Mesothelial cell of epicardium (in vitro differentiated cells): ENCODE measurements at regions not wholly inside any gene's neighbourhood (a gene's known extent, or its start where the extent isn't known, plus 50 kb on each side); places are given as distances from the start of the nearest gene placed in this dataset.

Experiments
- DNase-seq, 2 experiments: peaks; one replicate each; pipeline ENCODE4 v3.0.0; 2021; ENCODE audit warnings: low spot score in 2 of 2; ENCODE audit not compliant: unreplicated experiment in 2 of 2
- H3K27ac Mint-ChIP-seq: 2 replicates; pipeline ENCODE4 v1.8.0; 2021; ENCODE audit warnings: mixed read lengths
- H3K27me3 Mint-ChIP-seq: 2 replicates; pipeline ENCODE4 v1.8.0; 2021; ENCODE audit warnings: low read depth, mixed read lengths
- H3K36me3 Mint-ChIP-seq: 2 replicates; pipeline ENCODE4 v1.8.0; 2021; ENCODE audit warnings: mixed read lengths
- H3K4me1 Mint-ChIP-seq: 2 replicates; pipeline ENCODE4 v1.8.0; 2021; ENCODE audit warnings: mixed read lengths
- H3K4me3 Mint-ChIP-seq: 2 replicates; pipeline ENCODE4 v1.8.0; 2021; ENCODE audit warnings: mild to moderate bottlenecking, moderate library complexity, mixed read lengths
- H3K9me3 Mint-ChIP-seq: 2 replicates; pipeline ENCODE4 v1.8.0; 2021; ENCODE audit warnings: mixed read lengths
- CTCF ChIP-seq: fragments of 200-600 bp; sonication (generic); IDR thresholded peaks from one replicate; pipeline ENCODE4 v1.5.0; 2021; ENCODE audit warnings: antibody characterized with exemption; ENCODE audit not compliant: unreplicated experiment

GRCh38 chr2:220877897-220878296 lies 694.2 kb downstream of the EPHA4 start:
- Mint-ChIP-seq H3K4me3 (no peak overlapping the region), H3K4me1 (peaks cover 21% of the 10 kb centered on the region), H3K27ac (no peak overlapping the region)

GRCh38 chr2:220880623-220881596 lies 691.2 kb downstream of the EPHA4 start:
- Mint-ChIP-seq H3K4me3 (no peak overlapping the region), H3K4me1 (peaks cover 17% of the 10 kb centered on the region), H3K27me3 (no peaks in the 10 kb centered on the region), H3K9me3 (no peaks in the 10 kb centered on the region), H3K27ac (no peak overlapping the region), H3K36me3 (no peaks in the 10 kb centered on the region)
- no peak for TF ChIP-seq CTCF
- DNase-seq: no peak

More at GRCh38 chr2:220877897-220878296, 694.2 kb downstream of the EPHA4 start:
- DNase-seq: no peak
- H3K9me3 Mint-ChIP-seq: peaks cover 5% of the 10 kb centered on the region
- no peaks in the 10 kb centered on the region for H3K27me3 Mint-ChIP-seq
- no peak for TF ChIP-seq CTCF
- H3K36me3 Mint-ChIP-seq: no peaks in the 10 kb centered on the region

GRCh38 chr2:220882507-220882906 lies 689.6 kb downstream of the EPHA4 start:
- no peaks in the 10 kb centered on the region for H3K36me3 Mint-ChIP-seq
- H3K9me3 Mint-ChIP-seq: peaks cover 3% of the 10 kb centered on the region
- H3K27ac Mint-ChIP-seq: no peak overlapping the region
- DNase-seq: no peak
- no peak for TF ChIP-seq CTCF
- H3K4me3 Mint-ChIP-seq: no peak overlapping the region
- H3K4me1 Mint-ChIP-seq: peaks cover 24% of the 10 kb centered on the region
- no peaks in the 10 kb centered on the region for H3K27me3 Mint-ChIP-seq

GRCh38 chr2:220885593-220885992 lies 686.5 kb downstream of the EPHA4 start:
- H3K27me3 Mint-ChIP-seq: no peaks in the 10 kb centered on the region

GRCh38 chr2:220887271-220887870 lies 684.7 kb downstream of the EPHA4 start:
- no peak for TF ChIP-seq CTCF
- Mint-ChIP-seq H3K36me3 (no peaks in the 10 kb centered on the region), H3K4me3 (no peak overlapping the region), H3K27me3 (no peaks in the 10 kb centered on the region), H3K27ac (peak overlapping the region; percentile 31), H3K9me3 (peaks cover 3% of the 10 kb centered on the region), H3K4me1 (peaks cover 43% of the 10 kb centered on the region)
- DNase-seq: no peak

More at GRCh38 chr2:220885593-220885992, 686.5 kb downstream of the EPHA4 start:
- Mint-ChIP-seq H3K4me3 (no peak overlapping the region), H3K4me1 (peaks cover 45% of the 10 kb centered on the region), H3K36me3 (no peaks in the 10 kb centered on the region), H3K27ac (no peak overlapping the region), H3K9me3 (peaks cover 3% of the 10 kb centered on the region)
- TF ChIP-seq CTCF: no peak
- no peak for DNase-seq
